SK-N-SH (cell line): ENCODE measurements at regions not wholly inside any gene's neighbourhood (a gene's known extent, or its start where the extent isn't known, plus 50 kb on each side); places are given as distances from the start of the nearest gene placed in this dataset.

Experiments
- CTCF ChIA-PET: fragments of 300-600, 350-600 bp; formaldehyde crosslinking; extraction: SDS; loops from one replicate; lab custom pipeline; 2021; lab: Yijun Ruan, JAX
- POLR2A ChIA-PET: fragments of 350-600 bp; sonication (Branson Sonifier 250); formaldehyde crosslinking; extraction: SDS; loops from one replicate; lab custom pipeline; 2020; ENCODE audit warnings: antibody characterized with exemption, inconsistent platforms; lab: Yijun Ruan, JAX
- DNase-seq: peaks from one replicate; pipeline ENCODE4 v3.0.0; 2012
- H2AFZ ChIP-seq: fragments of 200-600 bp; sonication (generic); 2 replicates; pipeline ENCODE4 v1.8.1; 2016; ENCODE audit warnings: antibody characterized with exemption, mild to moderate bottlenecking, low read depth
- H3F3A ChIP-seq: fragments of 200-600 bp; sonication (generic); replicated peaks from 2 replicates; pipeline ENCODE3; 2016; ENCODE audit warnings: antibody characterized with exemption, mild to moderate bottlenecking; ENCODE audit not compliant: insufficient read depth
- H3K27ac ChIP-seq, 2 experiments: fragments of 200-500 bp in 1 of 2; fragments of 200-600 bp in 1 of 2; sonication (Bioruptor generic) in 1 of 2; sonication (generic), shearing (Covaris generic) in 1 of 2; 2 replicates each; pipeline versions ENCODE4 v1.5.1 to v1.6.1; 2014 to 2016; ENCODE audit warnings: low read depth in 2 of 2, inconsistent platforms in 1 of 2, low read length in 1 of 2, mild to moderate bottlenecking in 1 of 2, mixed read lengths in 1 of 2
- H3K27me3 ChIP-seq: fragments of 200-600 bp; sonication (generic), shearing (Covaris generic); 2 replicates; pipeline ENCODE4 v1.6.1; 2016; ENCODE audit warnings: mixed run types; ENCODE audit not compliant: insufficient read depth
- H3K36me3 ChIP-seq, 2 experiments: fragments of 200-500 bp in 1 of 2; fragments of 200-600 bp in 1 of 2; sonication (Bioruptor generic) in 1 of 2; sonication (generic) in 1 of 2; replicated peaks in 1 of 2; 2 replicates each; pipeline versions ENCODE3 to v1.5.1; 2014 to 2016; ENCODE audit warnings: low read length in 1 of 2, mild to moderate bottlenecking in 1 of 2; ENCODE audit not compliant: insufficient read depth in 2 of 2, control insufficient read depth in 1 of 2
- H3K4me1 ChIP-seq, 2 experiments: fragments of 200-500 bp in 1 of 2; fragments of 200-600 bp in 1 of 2; sonication (Bioruptor generic) in 1 of 2; sonication (generic), shearing (Covaris generic) in 1 of 2; 2 replicates each; pipeline versions ENCODE4 v1.5.1 to v1.6.1; 2014 to 2016; ENCODE audit warnings: low read depth in 1 of 2, low read length in 1 of 2, mixed run types in 1 of 2; ENCODE audit not compliant: insufficient read depth in 2 of 2, control insufficient read depth in 1 of 2
- H3K4me2 ChIP-seq: fragments of 200-600 bp; sonication (generic), shearing (Covaris generic); 2 replicates; pipeline ENCODE4 v1.6.1; 2017; ENCODE audit warnings: mixed run types
- H3K4me3 ChIP-seq, 2 experiments: fragments of 200-500 bp in 1 of 2; fragments of 200-600 bp in 1 of 2; sonication (Bioruptor generic) in 1 of 2; sonication (generic), shearing (Covaris generic) in 1 of 2; 2 replicates each; pipeline versions ENCODE4 v1.5.1 to v1.8.1; 2014 to 2016; ENCODE audit warnings: low read depth in 2 of 2, inconsistent platforms in 1 of 2, low read length in 1 of 2, mild to moderate bottlenecking in 1 of 2, mixed read lengths in 1 of 2, moderate library complexity in 1 of 2
- H3K79me2 ChIP-seq: fragments of 200-600 bp; sonication (generic); 2 replicates; pipeline ENCODE4 v1.8.1; 2017; ENCODE audit warnings: mild to moderate bottlenecking; ENCODE audit not compliant: insufficient read depth
- H3K9ac ChIP-seq: fragments of 200-600 bp; sonication (generic); 2 replicates; pipeline ENCODE4 v1.6.1; 2017; ENCODE audit warnings: mixed run types
- H3K9me2 ChIP-seq: fragments of 200-600 bp; sonication (generic); 2 replicates; pipeline ENCODE4 v1.6.1; 2017; ENCODE audit warnings: mixed run types
- H3K9me3 ChIP-seq: fragments of 200-600 bp; sonication (generic); 2 replicates; pipeline ENCODE4 v1.6.1; 2017; ENCODE audit warnings: mixed run types, mild to moderate bottlenecking, moderate library complexity
- H4K20me1 ChIP-seq: fragments of 200-600 bp; sonication (generic); 2 replicates; pipeline ENCODE4 v1.6.1; 2017; ENCODE audit warnings: mild to moderate bottlenecking, mixed run types; ENCODE audit not compliant: insufficient read depth
- FOSL2 ChIP-seq: IDR thresholded peaks from 2 replicates; pipeline ENCODE4 v1.4.0; 2012; ENCODE audit warnings: low read depth, mild to moderate bottlenecking, moderate library complexity, borderline replicate concordance
- GATA2 ChIP-seq: sonication (generic); formaldehyde crosslinking; IDR thresholded peaks from 2 replicates; pipeline ENCODE4 v1.5.0; 2020; ENCODE audit warnings: mild to moderate bottlenecking, missing genetic modification reagents
- MEF2A ChIP-seq: IDR thresholded peaks from 2 replicates; pipeline ENCODE4 v1.4.0; 2012; ENCODE audit warnings: low read depth, borderline replicate concordance
- MXI1 ChIP-seq: IDR thresholded peaks from 2 replicates; pipeline ENCODE4 v1.6.1; 2012; ENCODE audit warnings: mild to moderate bottlenecking, low read depth, low read length, improper control_type of control experiment
- NRF1 ChIP-seq: IDR thresholded peaks from 2 replicates; pipeline ENCODE4 v1.6.1; 2012; ENCODE audit warnings: low read depth, mild to moderate bottlenecking, low read length
- POLR2AphosphoS5 ChIP-seq: IDR thresholded peaks from 2 replicates; pipeline ENCODE4 v1.6.1; 2012; ENCODE audit warnings: low read depth, low read length
- RAD21 ChIP-seq: IDR thresholded peaks from 2 replicates; pipeline ENCODE4 v1.6.1; 2012; ENCODE audit warnings: mild to moderate bottlenecking, low read length
- RCOR1 ChIP-seq: fragments of 150-350 bp; IDR thresholded peaks from 2 replicates; pipeline ENCODE4 v1.6.1; 2017; ENCODE audit warnings: antibody characterized with exemption, low read length
- REST ChIP-seq: IDR thresholded peaks from 2 replicates; pipeline ENCODE4 v1.6.1; 2012; ENCODE audit warnings: mild to moderate bottlenecking, low read depth, low read length, moderate library complexity
- RFX5 ChIP-seq: IDR thresholded peaks from 2 replicates; pipeline ENCODE4 v1.6.1; 2012; ENCODE audit warnings: mild to moderate bottlenecking, improper control_type of control experiment, low read length
- RXRA ChIP-seq: IDR thresholded peaks from 2 replicates; pipeline ENCODE4 v1.4.0; 2012; ENCODE audit warnings: low read depth, mild to moderate bottlenecking, borderline replicate concordance
- SIN3A ChIP-seq: IDR thresholded peaks from 2 replicates; pipeline ENCODE4 v1.6.1; 2012; ENCODE audit warnings: low read depth, mild to moderate bottlenecking, low read length, moderate library complexity, borderline replicate concordance
- SMC3 ChIP-seq: IDR thresholded peaks from 2 replicates; pipeline ENCODE4 v1.6.1; 2012; ENCODE audit warnings: low read depth, low read length, improper control_type of control experiment
- USF1 ChIP-seq: IDR thresholded peaks from 2 replicates; pipeline ENCODE4 v1.4.0; 2012; ENCODE audit warnings: low read depth, borderline replicate concordance
- YY1 ChIP-seq: IDR thresholded peaks from 2 replicates; pipeline ENCODE4 v1.4.0; 2012; ENCODE audit warnings: low read depth, mild to moderate bottlenecking
- WGBS: methylation state at CpG from one replicate; pipeline ENCODE4 v1.1.6; 2017; ENCODE audit warnings: low lambda C conversion rate; 5-methylcytosine and 5-hydroxymethylcytosine counted together

- H3K79me2 ChIP-seq: no peaks in the 10 kb centered on the region
- no peak overlapping the region for H3K4me3 ChIP-seq
- no peak overlapping the region for H3K4me2 ChIP-seq
- DNase-seq: no peak
- H3K27me3 ChIP-seq: peaks cover 48% of the 10 kb centered on the region; the same call in 1 of the 2 replicates
- 3% methylated on average over 5 of the region's 58 CpGs for WGBS
- H3K9me3 ChIP-seq: no peaks in the 10 kb centered on the region
- no peaks in the 10 kb centered on the region for H3K9me2 ChIP-seq
- no peaks in the 10 kb centered on the region for H3F3A ChIP-seq
- CTCF ChIA-PET: interaction anchor here (1.2 kb wide), 1 partner anchor 818 kb away, joined by 3 read pairs; no protein-coding TSS in a partner anchor
- H4K20me1 ChIP-seq: no peaks in the 10 kb centered on the region
- H3K36me3 ChIP-seq: no peaks in the 10 kb centered on the region
- no peak for TF ChIP-seq NRF1
- no peak for TF ChIP-seq MEF2A
- TF ChIP-seq FOSL2: no peak
- TF ChIP-seq SMC3: no peak
- TF ChIP-seq MXI1: no peak
- TF ChIP-seq POLR2AphosphoS5: no peak
- TF ChIP-seq RFX5: no peak
- no peak for TF ChIP-seq RXRA
- TF ChIP-seq GATA2 (CRISPR knock-in tag): no peak
- TF ChIP-seq RAD21: no peak
- no peak for TF ChIP-seq REST
- no peak for TF ChIP-seq SIN3A
- TF ChIP-seq YY1: no peak
- TF ChIP-seq RCOR1: no peak
- TF ChIP-seq USF1: no peak
- POLR2A ChIA-PET: no interaction called here
- no peak overlapping the region for H3K9ac ChIP-seq
- no peak overlapping the region for H3K27ac ChIP-seq
- H3K4me1 ChIP-seq: peaks cover 0 to 6% of the 10 kb centered on the region in 2 experiments; a peak in 1 of 4 replicates
- H2AFZ ChIP-seq: no peak overlapping the region
Observed at GRCh38 chr15:96416218-96416933, 85.9 kb downstream of the NR2F2 start.
